GM21447 (cell line): ENCODE measurements at regions not wholly inside any gene's neighbourhood (a gene's known extent, or its start where the extent isn't known, plus 50 kb on each side); places are given as distances from the start of the nearest gene placed in this dataset.

Experiments used
- ATAC-seq: cut with Tn5 transposase; IDR thresholded peaks from one replicate; pipeline ENCODE4 v1.9.1; 2021; ENCODE audit not compliant: unreplicated experiment

GRCh38 chr6:98514073-98514720 is 320.2 kb upstream of the POU3F2 start:
- no peak for ATAC-seq

GRCh38 chr6:98514796-98515195 is 319.6 kb upstream of the POU3F2 start:
- no peak for ATAC-seq

- no peak for ATAC-seq
Measured at GRCh38 chr6:98516206-98516605, 318.2 kb upstream of the POU3F2 start.

- no peak for ATAC-seq
Measured at GRCh38 chr6:98516866-98517265, 317.5 kb upstream of the POU3F2 start.

- no peak for ATAC-seq
Measured at GRCh38 chr6:98525860-98526259, 308.5 kb upstream of the POU3F2 start.

GRCh38 chr6:98526465-98526864 is 307.9 kb upstream of the POU3F2 start:
- no peak for ATAC-seq

- ATAC-seq = no peak
Measured at GRCh38 chr6:98529364-98529763, 305.0 kb upstream of the POU3F2 start.

- ATAC-seq = no peak
Measured at GRCh38 chr6:98530732-98531131, 303.6 kb upstream of the POU3F2 start.

- no peak for ATAC-seq
Measured at GRCh38 chr6:98532004-98532403, 302.4 kb upstream of the POU3F2 start.

GRCh38 chr6:98539741-98540140 is 294.6 kb upstream of the POU3F2 start:
- ATAC-seq = peak; percentile 78

GRCh38 chr6:98546376-98546775 is 288.0 kb upstream of the POU3F2 start:
- ATAC-seq = no peak

- no peak for ATAC-seq
Measured at GRCh38 chr6:98547151-98547550, 287.2 kb upstream of the POU3F2 start.

- ATAC-seq = no peak
Measured at GRCh38 chr6:98547634-98548033, 286.7 kb upstream of the POU3F2 start.

- no peak for ATAC-seq
Measured at GRCh38 chr6:98548301-98548700, 286.1 kb upstream of the POU3F2 start.

GRCh38 chr6:98560418-98560817 is 274.0 kb upstream of the POU3F2 start:
- no peak for ATAC-seq

- no peak for ATAC-seq
Measured at GRCh38 chr6:98560841-98561240, 273.5 kb upstream of the POU3F2 start.

- no peak for ATAC-seq
Measured at GRCh38 chr6:98566126-98566525, 268.2 kb upstream of the POU3F2 start.

- no peak for ATAC-seq
Measured at GRCh38 chr6:98572579-98572978, 261.8 kb upstream of the POU3F2 start.

- no peak for ATAC-seq
Measured at GRCh38 chr6:98574984-98575383, 259.4 kb upstream of the POU3F2 start.

- ATAC-seq = no peak
Measured at GRCh38 chr6:98576791-98577190, 257.6 kb upstream of the POU3F2 start.

- no peak for ATAC-seq
Measured at GRCh38 chr6:98578016-98578415, 256.4 kb upstream of the POU3F2 start.

- no peak for ATAC-seq
Measured at GRCh38 chr6:98579079-98579478, 255.3 kb upstream of the POU3F2 start.

GRCh38 chr6:98579941-98580340 is 254.4 kb upstream of the POU3F2 start:
- no peak for ATAC-seq
